Endodermal cell (in vitro differentiated cells): ENCODE measurements at regions not wholly inside any gene's neighbourhood (a gene's known extent, or its start where the extent isn't known, plus 50 kb on each side); places are given as distances from the start of the nearest gene placed in this dataset.

Experiments
- DNase-seq: peaks from one replicate; pipeline ENCODE4 v3.0.0-alpha.2; 2017
- H3K27ac ChIP-seq: 2 replicates; pipeline ENCODE4 v1.5.1; 2013; ENCODE audit warnings: mild to moderate bottlenecking, low read depth, low read length, moderate library complexity
- H3K27me3 ChIP-seq: 2 replicates; pipeline ENCODE4 v1.6.1; 2013; ENCODE audit warnings: mild to moderate bottlenecking, low read length, moderate library complexity; ENCODE audit not compliant: insufficient read depth, control insufficient read depth, poor library complexity, severe bottlenecking
- H3K36me3 ChIP-seq: 2 replicates; pipeline ENCODE4 v1.7.0; 2013; ENCODE audit warnings: mild to moderate bottlenecking, low read length, moderate library complexity; ENCODE audit not compliant: control insufficient read depth, insufficient read depth
- H3K4me1 ChIP-seq: one replicate; pipeline ENCODE4 v1.7.0; 2013; ENCODE audit warnings: low read length; ENCODE audit not compliant: control insufficient read depth, insufficient read depth
- H3K4me3 ChIP-seq: 2 replicates; pipeline ENCODE4 v1.5.1; 2013; ENCODE audit warnings: mild to moderate bottlenecking, low read length, moderate library complexity
- H3K9ac ChIP-seq: 2 replicates; pipeline ENCODE4 v1.6.1; 2013; ENCODE audit warnings: mild to moderate bottlenecking, low read length, moderate library complexity; ENCODE audit not compliant: poor library complexity, severe bottlenecking; ENCODE audit errors: extremely low read depth
- H3K9me3 ChIP-seq: 2 replicates; pipeline ENCODE4 v1.6.1; 2013; ENCODE audit warnings: mild to moderate bottlenecking, low read length, moderate library complexity; ENCODE audit not compliant: control insufficient read depth
- H3K27ac Mint-ChIP-seq: 2 replicates; pipeline ENCODE4 v1.8.0; 2020; ENCODE audit warnings: mixed read lengths
- H3K27me3 Mint-ChIP-seq: 2 replicates; pipeline ENCODE4 v1.8.0; 2021; ENCODE audit warnings: mild to moderate bottlenecking, mixed read lengths; ENCODE audit not compliant: insufficient read depth
- H3K36me3 Mint-ChIP-seq: 2 replicates; pipeline ENCODE4 v1.8.0; 2020; ENCODE audit warnings: low read depth, mixed read lengths
- H3K4me1 Mint-ChIP-seq: 2 replicates; pipeline ENCODE4 v1.8.0; 2020; ENCODE audit warnings: mixed read lengths
- H3K4me3 Mint-ChIP-seq: 2 replicates; pipeline ENCODE4 v1.8.0; 2020; ENCODE audit warnings: mild to moderate bottlenecking, moderate library complexity, mixed read lengths
- H3K9me3 Mint-ChIP-seq: 2 replicates; pipeline ENCODE4 v1.8.0; 2020; ENCODE audit warnings: mild to moderate bottlenecking, mixed read lengths
- CTCF ChIP-seq: fragments of 200-600 bp; sonication (generic); conservative IDR thresholded peaks from 2 replicates; pipeline ENCODE4 v1.5.0; 2021; ENCODE audit warnings: antibody characterized with exemption, mild to moderate bottlenecking
- WGBS, 2 experiments: methylation state at CpG; one replicate each; pipeline versions ENCODE4 v1.1.5 to v1.1.7; 2013; ENCODE audit warnings: missing lambda C conversion rate in 2 of 2, mixed read lengths in 1 of 2; ENCODE audit not compliant: insufficient coverage in 1 of 2, insufficient read length in 1 of 2; 5-methylcytosine and 5-hydroxymethylcytosine counted together

- no peak overlapping the region for H3K9ac ChIP-seq
- WGBS, 2 experiments, result 94 to 100% methylated on average over 2 to 5 of the region's 5 CpGs
- H3K4me3 Mint-ChIP-seq, result no peak overlapping the region
Observed at GRCh38 chr3:31265646-31266428, 266.9 kb upstream of the STT3B start.

GRCh38 chr3:31268868-31269267 is 263.9 kb upstream of the STT3B start:
- no peak for DNase-seq
- H3K27ac Mint-ChIP-seq, result no peak overlapping the region
- H3K4me1 Mint-ChIP-seq, result no peaks in the 10 kb centered on the region
- H3K27me3 Mint-ChIP-seq, result no peaks in the 10 kb centered on the region
- H3K36me3 Mint-ChIP-seq, result no peaks in the 10 kb centered on the region
- H3K4me3 Mint-ChIP-seq, result no peak overlapping the region
- H3K27me3 ChIP-seq, result no peaks in the 10 kb centered on the region
- H3K4me1 ChIP-seq, result no peaks in the 10 kb centered on the region
- WGBS, 2 experiments, result 94 to 97% methylated on average over 5 to 7 of the region's 7 CpGs
- H3K9ac ChIP-seq, result no peak overlapping the region
- H3K4me3 ChIP-seq, result no peak overlapping the region
- H3K27ac ChIP-seq, result no peak overlapping the region
- no peak for TF ChIP-seq CTCF
- H3K9me3 ChIP-seq, result no peaks in the 10 kb centered on the region
- H3K36me3 ChIP-seq, result no peaks in the 10 kb centered on the region
- H3K9me3 Mint-ChIP-seq, result peaks cover 5% of the 10 kb centered on the region

More at GRCh38 chr3:31265646-31266428, 266.9 kb upstream of the STT3B start:
- Histone ChIP-seq H3K4me1 (no peaks in the 10 kb centered on the region), H3K4me3 (no peak overlapping the region), H3K9me3 (no peaks in the 10 kb centered on the region), H3K27me3 (no peaks in the 10 kb centered on the region), H3K36me3 (no peaks in the 10 kb centered on the region), H3K27ac (no peak overlapping the region)
- H3K27ac Mint-ChIP-seq, result no peak overlapping the region
- no peaks in the 10 kb centered on the region for H3K4me1 Mint-ChIP-seq
- no peaks in the 10 kb centered on the region for H3K36me3 Mint-ChIP-seq
- H3K9me3 Mint-ChIP-seq, result no peaks in the 10 kb centered on the region
- no peaks in the 10 kb centered on the region for H3K27me3 Mint-ChIP-seq
- no peak for DNase-seq
- no peak for TF ChIP-seq CTCF

GRCh38 chr3:31270010-31270409 is 262.7 kb upstream of the STT3B start:
- Mint-ChIP-seq H3K27ac (no peak overlapping the region), H3K36me3 (no peaks in the 10 kb centered on the region), H3K4me1 (no peaks in the 10 kb centered on the region), H3K27me3 (no peaks in the 10 kb centered on the region), H3K4me3 (no peak overlapping the region), H3K9me3 (peaks cover 5% of the 10 kb centered on the region)
- Histone ChIP-seq H3K9me3 (no peaks in the 10 kb centered on the region), H3K27me3 (no peaks in the 10 kb centered on the region), H3K4me3 (no peak overlapping the region), H3K4me1 (no peaks in the 10 kb centered on the region), H3K27ac (no peak overlapping the region), H3K9ac (no peak overlapping the region), H3K36me3 (no peaks in the 10 kb centered on the region)
- DNase-seq, result no peak
- TF ChIP-seq CTCF, result no peak
